ENCODE measurements at regions not wholly inside any gene's neighbourhood (a gene's known extent, or its start where the extent isn't known, plus 50 kb on each side); places are given as distances from the start of the nearest gene placed in this dataset.

DNA sequence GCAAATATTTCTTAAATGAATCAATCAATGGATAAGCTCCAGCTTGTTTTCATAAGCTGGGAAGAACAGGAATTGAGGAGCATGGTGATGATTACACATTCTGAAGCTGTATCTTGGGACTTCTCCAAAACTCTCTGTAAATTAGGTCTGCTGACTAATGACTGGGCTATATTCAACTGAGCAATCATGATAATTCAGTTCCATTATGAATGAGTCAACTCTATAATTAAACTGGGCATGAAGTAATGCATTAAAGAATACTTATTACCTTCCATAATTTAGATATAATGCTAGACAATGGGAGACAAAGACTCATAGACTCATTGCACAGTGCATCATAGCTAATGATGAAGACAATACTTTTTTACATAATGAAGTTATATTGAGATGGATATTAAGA, 207.4 kb downstream of the CBLN2 start:
- no peaks in the 10 kb centered on the region for H3K9me3 Mint-ChIP-seq
- no peak overlapping the region for H3K4me3 Mint-ChIP-seq (ENCODE audit: low read depth)
- no peaks in the 10 kb centered on the region for H3K36me3 Mint-ChIP-seq (ENCODE audit: low read depth)
- no peak overlapping the region for H3K27ac Mint-ChIP-seq
- intact Hi-C loops (cut with micrococcal nuclease), result no loop called here
- no peaks in the 10 kb centered on the region for H3K27me3 Mint-ChIP-seq (ENCODE audit: low read depth)
- DNase-seq (ENCODE audit: low spot score), result no peak
- no peaks in the 10 kb centered on the region for H3K4me1 Mint-ChIP-seq (ENCODE audit: low read depth)

DNA sequence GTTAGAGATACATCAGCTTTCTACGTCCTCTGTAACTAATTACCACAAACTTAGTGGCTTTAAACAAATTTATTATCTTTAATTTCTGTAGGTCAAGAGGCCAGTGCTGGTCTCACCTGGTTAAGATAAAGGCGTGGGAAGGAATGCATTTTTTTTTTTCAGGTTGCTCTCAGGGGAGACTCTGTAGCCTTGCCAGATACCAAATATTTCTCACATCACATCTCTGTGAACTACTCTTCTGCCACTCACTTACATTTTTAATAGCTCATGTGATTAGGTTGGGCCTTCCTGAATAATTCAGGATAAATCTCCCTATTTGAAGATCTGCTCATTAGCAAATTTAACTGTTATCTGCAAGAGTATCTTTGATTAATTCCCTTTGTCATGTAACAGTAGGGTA, 214.6 kb downstream of the CBLN2 start:
- Mint-ChIP-seq H3K27ac (no peak overlapping the region), H3K27me3 (ENCODE audit: low read depth) (no peaks in the 10 kb centered on the region), H3K9me3 (no peaks in the 10 kb centered on the region), H3K4me1 (ENCODE audit: low read depth) (no peaks in the 10 kb centered on the region), H3K36me3 (ENCODE audit: low read depth) (no peaks in the 10 kb centered on the region), H3K4me3 (ENCODE audit: low read depth) (no peak overlapping the region)
- no peak for DNase-seq (ENCODE audit: low spot score)
- intact Hi-C loops (cut with micrococcal nuclease), result no loop called here

DNA sequence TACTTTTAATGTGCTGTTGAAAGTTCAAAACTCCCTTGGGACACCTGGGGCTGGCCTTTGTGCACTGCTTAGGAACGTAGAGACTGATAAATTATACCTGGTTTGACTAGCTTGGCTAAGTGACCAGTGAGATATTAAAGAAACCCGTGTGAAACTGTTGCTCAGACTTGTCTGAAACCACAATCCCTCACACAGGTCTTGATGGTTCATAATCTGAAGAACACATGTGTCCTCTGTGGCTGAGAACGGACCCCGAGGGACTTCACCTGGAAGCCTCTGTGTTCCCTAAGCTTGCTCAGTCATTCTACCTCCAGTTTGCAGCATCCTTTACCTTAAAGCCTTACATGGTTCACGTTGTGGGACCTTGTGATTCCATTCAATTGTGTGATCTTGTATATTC, 218.8 kb downstream of the CBLN2 start:
- Mint-ChIP-seq H3K27ac (no peak overlapping the region), H3K4me3 (ENCODE audit: low read depth) (no peak overlapping the region), H3K4me1 (ENCODE audit: low read depth) (no peaks in the 10 kb centered on the region), H3K36me3 (ENCODE audit: low read depth) (no peaks in the 10 kb centered on the region), H3K9me3 (no peaks in the 10 kb centered on the region), H3K27me3 (ENCODE audit: low read depth) (no peaks in the 10 kb centered on the region)
- intact Hi-C loops (cut with micrococcal nuclease), result no loop called here
- no peak for DNase-seq (ENCODE audit: low spot score)

DNA sequence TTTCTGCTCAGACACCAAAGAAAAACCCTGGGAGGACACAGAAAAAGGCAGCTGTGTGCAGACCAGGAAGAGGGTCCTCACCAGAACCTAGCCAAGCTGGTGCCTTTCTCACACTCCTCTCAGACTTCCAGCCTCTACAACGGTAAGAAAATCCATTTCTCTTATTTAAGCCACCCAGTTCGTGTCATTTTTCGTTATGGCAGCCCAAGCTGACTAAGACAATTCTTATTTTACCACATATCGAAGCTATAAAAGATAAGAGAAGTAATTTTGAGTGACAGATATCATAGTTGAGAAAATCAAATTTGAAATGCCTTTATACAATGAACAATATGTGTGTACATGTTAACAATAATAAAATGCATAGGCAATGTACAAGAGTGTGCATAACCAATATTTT, 219.5 kb downstream of the CBLN2 start:
- H3K27me3 Mint-ChIP-seq (ENCODE audit: low read depth), result no peaks in the 10 kb centered on the region
- H3K4me3 Mint-ChIP-seq (ENCODE audit: low read depth), result no peak overlapping the region
- intact Hi-C loops (cut with micrococcal nuclease), result no loop called here
- no peak overlapping the region for H3K27ac Mint-ChIP-seq
- H3K9me3 Mint-ChIP-seq, result no peaks in the 10 kb centered on the region
- no peaks in the 10 kb centered on the region for H3K4me1 Mint-ChIP-seq (ENCODE audit: low read depth)
- H3K36me3 Mint-ChIP-seq (ENCODE audit: low read depth), result no peaks in the 10 kb centered on the region
- DNase-seq (ENCODE audit: low spot score), result no peak

DNA sequence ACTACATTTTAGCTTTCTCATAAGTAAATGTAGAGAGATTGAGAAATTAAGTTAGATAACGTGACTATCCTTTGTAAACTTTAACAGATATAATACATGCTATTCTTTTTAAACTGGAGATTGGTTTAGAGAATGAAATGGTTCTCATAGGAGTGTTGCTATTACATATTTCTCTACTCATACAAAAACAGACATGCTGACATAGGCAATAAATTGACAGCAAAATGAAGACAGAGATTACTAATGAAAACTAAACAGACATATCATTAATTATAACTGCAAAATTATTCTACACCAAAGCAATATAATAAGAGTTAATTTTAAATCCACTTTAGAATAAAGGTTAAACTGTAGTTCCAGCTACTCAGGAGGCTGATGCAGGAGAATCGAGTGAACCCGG, 227.6 kb downstream of the CBLN2 start:
- Mint-ChIP-seq H3K27ac (no peak overlapping the region), H3K9me3 (peaks cover 4% of the 10 kb centered on the region)

DNA sequence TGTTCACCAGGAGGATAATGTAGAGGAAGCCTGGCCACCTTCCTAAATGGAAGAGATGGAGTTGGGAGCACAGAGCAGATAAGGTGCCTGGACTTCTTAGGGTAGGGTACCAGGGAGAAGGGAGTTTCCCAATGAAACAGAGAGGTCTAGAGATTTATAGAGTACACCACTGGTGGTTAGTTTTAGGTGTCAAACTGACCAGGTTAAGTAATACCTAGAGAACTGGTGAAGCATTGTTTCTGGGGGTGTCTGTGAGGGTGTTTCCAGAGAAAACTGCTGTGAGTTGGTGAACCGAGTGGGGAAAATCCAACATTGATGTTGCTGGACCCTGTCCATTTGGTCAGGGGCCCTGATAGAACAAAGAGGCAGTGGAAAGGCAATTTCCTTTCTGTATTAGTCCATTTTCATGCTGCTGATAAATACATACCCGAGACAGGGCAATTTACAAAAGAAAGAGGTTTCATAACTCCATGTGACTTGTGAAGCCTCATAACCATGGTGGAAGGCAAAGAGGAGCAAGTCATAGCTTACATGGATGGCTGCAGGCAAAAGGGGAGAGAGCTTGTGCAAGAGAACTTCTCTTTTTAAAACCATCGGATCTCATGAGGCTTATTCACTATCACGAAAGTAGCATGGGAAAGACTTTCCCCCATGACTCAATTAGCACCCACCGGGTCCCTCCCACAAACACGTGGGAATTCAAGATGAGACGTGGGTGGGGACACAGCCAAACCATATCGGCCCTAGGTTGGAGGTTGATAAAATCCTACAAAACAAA, 260.8 kb downstream of the CBLN2 start:
- intact Hi-C loops (cut with micrococcal nuclease), result no loop called here
- Mint-ChIP-seq H3K27me3 (ENCODE audit: low read depth) (no peaks in the 10 kb centered on the region), H3K9me3 (peaks cover 4% of the 10 kb centered on the region), H3K27ac (no peak overlapping the region), H3K36me3 (ENCODE audit: low read depth) (no peaks in the 10 kb centered on the region), H3K4me1 (ENCODE audit: low read depth) (no peaks in the 10 kb centered on the region), H3K4me3 (ENCODE audit: low read depth) (no peak overlapping the region)
- DNase-seq (ENCODE audit: low spot score), result no peak

More for the DNA sequence above, 227.6 kb downstream of the CBLN2 start:
- H3K4me3 Mint-ChIP-seq (ENCODE audit: low read depth), result no peak overlapping the region
- no peaks in the 10 kb centered on the region for H3K4me1 Mint-ChIP-seq (ENCODE audit: low read depth)
- H3K27me3 Mint-ChIP-seq (ENCODE audit: low read depth), result no peaks in the 10 kb centered on the region
- no peak for DNase-seq (ENCODE audit: low spot score)
- no peaks in the 10 kb centered on the region for H3K36me3 Mint-ChIP-seq (ENCODE audit: low read depth)
- intact Hi-C loops (cut with micrococcal nuclease), result no loop called here

DNA sequence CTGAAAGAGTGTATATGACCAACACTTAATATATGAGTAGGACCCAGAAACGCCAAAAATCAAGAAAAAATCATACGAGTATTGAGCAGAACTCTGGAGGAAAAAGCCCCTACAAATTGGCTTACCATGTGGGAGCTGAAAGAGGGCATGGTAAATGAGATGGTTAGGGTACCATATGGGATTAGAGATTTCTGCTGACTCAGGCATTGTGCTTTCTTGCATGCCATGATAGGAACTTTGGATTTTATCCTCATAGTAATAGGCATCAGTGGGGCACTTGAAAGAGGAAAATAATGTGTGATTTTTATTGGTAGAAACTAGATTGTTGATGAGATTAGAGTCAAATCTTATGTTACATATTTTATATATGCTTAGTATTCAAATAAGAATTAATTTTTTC, 271.1 kb downstream of the CBLN2 start:
- Mint-ChIP-seq H3K4me1 (ENCODE audit: low read depth) (no peaks in the 10 kb centered on the region), H3K4me3 (ENCODE audit: low read depth) (no peak overlapping the region), H3K27me3 (ENCODE audit: low read depth) (no peaks in the 10 kb centered on the region), H3K27ac (no peak overlapping the region), H3K36me3 (ENCODE audit: low read depth) (no peaks in the 10 kb centered on the region), H3K9me3 (peaks cover 20% of the 10 kb centered on the region)
- intact Hi-C loops (cut with micrococcal nuclease), result no loop called here
- DNase-seq (ENCODE audit: low spot score), result no peak

DNA sequence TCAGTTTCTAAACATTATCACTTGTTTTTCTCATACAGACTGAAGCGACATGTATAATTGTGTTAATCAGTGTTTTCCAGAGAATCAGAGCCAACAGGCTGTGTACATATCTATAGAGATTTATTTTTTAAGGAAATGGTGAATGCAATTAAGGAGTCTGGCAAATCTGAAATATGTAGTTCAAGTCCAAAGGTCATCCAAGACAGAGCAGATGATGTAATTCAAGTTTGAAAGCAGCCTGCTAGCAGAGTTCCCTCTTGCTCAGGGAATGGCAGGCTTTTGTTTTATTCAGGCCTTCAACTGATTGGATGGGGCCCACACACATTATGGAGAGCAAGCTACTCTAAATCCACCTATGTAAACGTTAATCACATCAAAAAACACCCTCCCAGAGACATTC, 282.6 kb downstream of the CBLN2 start:
- intact Hi-C loops (cut with micrococcal nuclease), result no loop called here
- Mint-ChIP-seq H3K27ac (no peak overlapping the region), H3K27me3 (ENCODE audit: low read depth) (no peaks in the 10 kb centered on the region), H3K4me3 (ENCODE audit: low read depth) (no peak overlapping the region), H3K9me3 (no peaks in the 10 kb centered on the region), H3K4me1 (ENCODE audit: low read depth) (no peaks in the 10 kb centered on the region), H3K36me3 (ENCODE audit: low read depth) (no peaks in the 10 kb centered on the region)
- DNase-seq (ENCODE audit: low spot score), result no peak

DNA sequence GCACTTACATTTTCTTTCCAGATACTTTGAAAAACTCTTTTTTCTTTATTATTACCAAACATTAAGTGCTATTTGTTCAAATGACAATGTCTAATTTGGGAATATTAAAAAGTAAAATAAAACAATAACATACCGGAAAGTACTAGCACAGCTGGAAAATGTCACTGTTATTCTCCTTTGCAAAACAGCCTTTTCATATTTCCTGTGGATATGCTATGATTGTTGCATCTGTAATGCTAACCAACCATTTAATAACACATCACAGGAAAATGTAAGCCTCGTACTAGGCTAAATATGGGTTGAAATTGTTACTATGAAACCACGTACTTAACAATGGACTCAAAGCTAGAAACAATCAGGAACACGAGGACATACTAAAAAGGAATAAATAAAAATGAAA, 298.1 kb downstream of the CBLN2 start:
- DNase-seq (ENCODE audit: low spot score), result no peak
- no peaks in the 10 kb centered on the region for H3K4me1 Mint-ChIP-seq (ENCODE audit: low read depth)
- no peaks in the 10 kb centered on the region for H3K27me3 Mint-ChIP-seq (ENCODE audit: low read depth)
- intact Hi-C loops (cut with micrococcal nuclease), result no loop called here
- H3K27ac Mint-ChIP-seq, result no peak overlapping the region
- H3K36me3 Mint-ChIP-seq (ENCODE audit: low read depth), result no peaks in the 10 kb centered on the region
- no peaks in the 10 kb centered on the region for H3K9me3 Mint-ChIP-seq
- no peak overlapping the region for H3K4me3 Mint-ChIP-seq (ENCODE audit: low read depth)

DNA sequence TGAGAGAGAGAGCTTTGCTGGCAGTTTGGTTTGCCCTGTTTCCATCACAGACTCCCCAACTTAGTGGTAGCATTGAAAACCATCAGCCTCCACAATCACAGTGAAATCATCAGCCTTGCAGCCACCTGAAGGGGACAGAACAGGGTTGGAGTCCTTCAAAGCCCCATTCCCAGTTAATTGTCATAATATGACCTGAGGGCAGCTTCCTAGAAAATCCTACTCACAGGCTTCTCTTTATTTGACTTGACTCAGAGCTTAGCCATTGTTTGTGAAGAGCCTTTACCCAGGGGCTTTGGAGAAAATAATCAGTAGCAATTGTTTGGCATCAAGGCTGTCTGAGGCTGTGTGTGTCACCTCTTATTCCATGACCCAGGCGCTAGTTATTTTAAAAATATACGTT, 308.7 kb downstream of the CBLN2 start:
- H3K36me3 Mint-ChIP-seq (ENCODE audit: low read depth), result no peaks in the 10 kb centered on the region
- H3K4me1 Mint-ChIP-seq (ENCODE audit: low read depth), result no peaks in the 10 kb centered on the region
- no peak overlapping the region for H3K27ac Mint-ChIP-seq
- no peaks in the 10 kb centered on the region for H3K9me3 Mint-ChIP-seq
- intact Hi-C loops (cut with micrococcal nuclease), result no loop called here
- no peak overlapping the region for H3K4me3 Mint-ChIP-seq (ENCODE audit: low read depth)
- DNase-seq (ENCODE audit: low spot score), result no peak
- H3K27me3 Mint-ChIP-seq (ENCODE audit: low read depth), result no peaks in the 10 kb centered on the region

DNA sequence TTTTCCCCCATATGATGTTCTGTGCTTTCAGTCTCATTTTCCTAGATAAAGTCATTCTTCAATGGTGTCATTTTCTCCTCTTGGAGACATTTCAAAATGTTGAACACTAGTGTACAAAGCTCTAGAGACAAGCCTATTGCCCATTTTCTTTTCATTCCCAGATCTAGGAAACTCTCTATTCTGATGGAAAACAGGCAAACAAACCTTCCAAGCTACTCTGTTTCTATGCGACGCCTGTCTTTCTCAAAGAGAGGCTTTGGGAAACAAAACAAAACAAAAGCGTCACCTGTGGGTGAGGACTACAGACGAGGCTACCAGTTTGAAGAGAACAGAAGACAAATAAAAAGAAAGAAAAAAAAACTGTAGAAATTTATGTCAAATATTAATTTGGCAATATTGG, 311.0 kb downstream of the CBLN2 start:
- Mint-ChIP-seq H3K4me1 (ENCODE audit: low read depth) (no peaks in the 10 kb centered on the region), H3K9me3 (no peaks in the 10 kb centered on the region), H3K27me3 (ENCODE audit: low read depth) (no peaks in the 10 kb centered on the region), H3K36me3 (ENCODE audit: low read depth) (no peaks in the 10 kb centered on the region), H3K27ac (no peak overlapping the region), H3K4me3 (ENCODE audit: low read depth) (no peak overlapping the region)
- intact Hi-C loops (cut with micrococcal nuclease), result no loop called here
- DNase-seq (ENCODE audit: low spot score), result no peak

DNA sequence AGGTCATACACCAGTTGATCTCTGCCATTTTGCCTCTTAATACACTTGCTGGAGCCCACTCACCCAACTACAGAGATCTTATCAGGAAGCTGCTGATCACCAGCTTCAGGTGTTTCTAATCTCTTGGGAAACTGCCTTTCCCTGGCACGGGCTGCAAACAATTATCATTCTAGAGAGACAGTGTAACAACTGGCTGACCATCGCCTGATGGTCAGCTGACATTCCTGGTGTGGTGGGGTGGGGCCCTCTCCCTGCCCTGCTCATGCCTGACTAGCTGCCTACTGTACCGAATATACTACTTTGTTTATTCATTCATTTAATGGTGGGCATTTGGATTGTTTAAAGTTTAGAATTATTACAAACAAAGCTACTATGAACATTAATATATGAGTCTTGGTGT, 311.5 kb downstream of the CBLN2 start:
- Mint-ChIP-seq H3K27me3 (ENCODE audit: low read depth) (no peaks in the 10 kb centered on the region), H3K4me1 (ENCODE audit: low read depth) (no peaks in the 10 kb centered on the region), H3K36me3 (ENCODE audit: low read depth) (no peaks in the 10 kb centered on the region), H3K4me3 (ENCODE audit: low read depth) (no peak overlapping the region), H3K9me3 (no peaks in the 10 kb centered on the region), H3K27ac (no peak overlapping the region)
- DNase-seq (ENCODE audit: low spot score), result no peak
- intact Hi-C loops (cut with micrococcal nuclease), result no loop called here

DNA sequence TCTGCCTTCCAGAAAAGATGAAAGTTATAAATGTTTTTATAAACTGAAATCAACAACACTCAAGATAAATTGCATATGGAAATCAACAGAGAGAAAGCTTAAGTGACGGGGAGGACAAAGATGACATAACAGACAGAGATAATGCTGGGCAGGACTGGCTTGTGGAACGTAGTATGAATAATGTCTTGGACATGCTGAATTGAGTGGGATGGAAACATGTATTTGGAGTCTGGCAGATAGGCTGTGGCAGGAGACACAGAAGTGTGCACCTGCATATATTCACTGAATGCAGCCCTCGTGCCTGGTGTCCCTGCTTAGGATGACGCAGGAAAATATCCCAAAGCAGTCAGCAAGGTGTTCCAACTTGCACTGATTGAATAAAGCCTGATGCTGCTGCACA, 318.2 kb downstream of the CBLN2 start:
- H3K4me3 Mint-ChIP-seq (ENCODE audit: low read depth), result no peak overlapping the region
- no peaks in the 10 kb centered on the region for H3K27me3 Mint-ChIP-seq (ENCODE audit: low read depth)
- H3K9me3 Mint-ChIP-seq, result peaks cover 5% of the 10 kb centered on the region
- no peaks in the 10 kb centered on the region for H3K4me1 Mint-ChIP-seq (ENCODE audit: low read depth)
- H3K36me3 Mint-ChIP-seq (ENCODE audit: low read depth), result no peaks in the 10 kb centered on the region
- H3K27ac Mint-ChIP-seq, result no peak overlapping the region
- intact Hi-C loops (cut with micrococcal nuclease), result no loop called here
- no peak for DNase-seq (ENCODE audit: low spot score)

DNA sequence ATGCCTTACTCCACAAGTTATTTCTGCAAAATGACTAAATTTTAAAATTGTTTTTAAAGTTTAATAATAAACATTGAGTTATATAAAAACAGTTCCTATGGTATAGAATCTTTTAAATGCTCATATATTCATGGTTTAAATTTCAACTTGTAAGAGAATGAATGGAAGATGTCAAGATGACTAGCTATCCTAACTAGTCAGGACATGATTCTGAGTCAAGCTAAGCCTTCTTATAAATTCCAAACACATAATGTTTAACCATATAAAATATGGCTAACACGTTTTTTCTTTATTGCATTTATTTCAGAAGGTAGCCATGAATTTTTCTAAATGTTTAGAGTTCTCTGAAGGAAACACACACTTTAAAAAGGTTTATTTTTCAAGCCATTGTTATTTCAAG, 320.4 kb downstream of the CBLN2 start:
- intact Hi-C loops (cut with micrococcal nuclease), result no loop called here
- Mint-ChIP-seq H3K27ac (no peak overlapping the region), H3K9me3 (peaks cover 5% of the 10 kb centered on the region), H3K36me3 (ENCODE audit: low read depth) (no peaks in the 10 kb centered on the region), H3K4me1 (ENCODE audit: low read depth) (no peaks in the 10 kb centered on the region), H3K27me3 (ENCODE audit: low read depth) (no peaks in the 10 kb centered on the region), H3K4me3 (ENCODE audit: low read depth) (no peak overlapping the region)
- DNase-seq (ENCODE audit: low spot score), result no peak

All from activated T-helper 2 cell treated with anti-CD3 and anti-CD28 coated beads, Interferon-gamma antibody, Interleukin-2, Interleukin-4, amounts not matched to agents 10 μg/mL and 5 μg/mL and 100 μg/mL, durations not matched to agents 14 hours and 24 hours and 36 hours (primary cell).